SK-N-SH (cell line): ENCODE measurements at regions not wholly inside any gene's neighbourhood (a gene's known extent, or its start where the extent isn't known, plus 50 kb on each side); places are given as distances from the start of the nearest gene placed in this dataset.

Experiments
- CTCF ChIA-PET: fragments of 300-600, 350-600 bp; formaldehyde crosslinking; extraction: SDS; loops from one replicate; lab custom pipeline; 2021; lab: Yijun Ruan, JAX
- POLR2A ChIA-PET: fragments of 350-600 bp; sonication (Branson Sonifier 250); formaldehyde crosslinking; extraction: SDS; loops from one replicate; lab custom pipeline; 2020; ENCODE audit warnings: antibody characterized with exemption, inconsistent platforms; lab: Yijun Ruan, JAX
- DNase-seq: peaks from one replicate; pipeline ENCODE4 v3.0.0; 2012
- H2AFZ ChIP-seq: fragments of 200-600 bp; sonication (generic); 2 replicates; pipeline ENCODE4 v1.8.1; 2016; ENCODE audit warnings: antibody characterized with exemption, mild to moderate bottlenecking, low read depth
- H3F3A ChIP-seq: fragments of 200-600 bp; sonication (generic); replicated peaks from 2 replicates; pipeline ENCODE3; 2016; ENCODE audit warnings: antibody characterized with exemption, mild to moderate bottlenecking; ENCODE audit not compliant: insufficient read depth
- H3K27ac ChIP-seq, 2 experiments: fragments of 200-500 bp in 1 of 2; fragments of 200-600 bp in 1 of 2; sonication (Bioruptor generic) in 1 of 2; sonication (generic), shearing (Covaris generic) in 1 of 2; 2 replicates each; pipeline versions ENCODE4 v1.5.1 to v1.6.1; 2014 to 2016; ENCODE audit warnings: low read depth in 2 of 2, inconsistent platforms in 1 of 2, low read length in 1 of 2, mild to moderate bottlenecking in 1 of 2, mixed read lengths in 1 of 2
- H3K27me3 ChIP-seq: fragments of 200-600 bp; sonication (generic), shearing (Covaris generic); 2 replicates; pipeline ENCODE4 v1.6.1; 2016; ENCODE audit warnings: mixed run types; ENCODE audit not compliant: insufficient read depth
- H3K36me3 ChIP-seq, 2 experiments: fragments of 200-500 bp in 1 of 2; fragments of 200-600 bp in 1 of 2; sonication (Bioruptor generic) in 1 of 2; sonication (generic) in 1 of 2; replicated peaks in 1 of 2; 2 replicates each; pipeline versions ENCODE3 to v1.5.1; 2014 to 2016; ENCODE audit warnings: low read length in 1 of 2, mild to moderate bottlenecking in 1 of 2; ENCODE audit not compliant: insufficient read depth in 2 of 2, control insufficient read depth in 1 of 2
- H3K4me1 ChIP-seq, 2 experiments: fragments of 200-500 bp in 1 of 2; fragments of 200-600 bp in 1 of 2; sonication (Bioruptor generic) in 1 of 2; sonication (generic), shearing (Covaris generic) in 1 of 2; 2 replicates each; pipeline versions ENCODE4 v1.5.1 to v1.6.1; 2014 to 2016; ENCODE audit warnings: low read depth in 1 of 2, low read length in 1 of 2, mixed run types in 1 of 2; ENCODE audit not compliant: insufficient read depth in 2 of 2, control insufficient read depth in 1 of 2
- H3K4me2 ChIP-seq: fragments of 200-600 bp; sonication (generic), shearing (Covaris generic); 2 replicates; pipeline ENCODE4 v1.6.1; 2017; ENCODE audit warnings: mixed run types
- H3K4me3 ChIP-seq, 2 experiments: fragments of 200-500 bp in 1 of 2; fragments of 200-600 bp in 1 of 2; sonication (Bioruptor generic) in 1 of 2; sonication (generic), shearing (Covaris generic) in 1 of 2; 2 replicates each; pipeline versions ENCODE4 v1.5.1 to v1.8.1; 2014 to 2016; ENCODE audit warnings: low read depth in 2 of 2, inconsistent platforms in 1 of 2, low read length in 1 of 2, mild to moderate bottlenecking in 1 of 2, mixed read lengths in 1 of 2, moderate library complexity in 1 of 2
- H3K79me2 ChIP-seq: fragments of 200-600 bp; sonication (generic); 2 replicates; pipeline ENCODE4 v1.8.1; 2017; ENCODE audit warnings: mild to moderate bottlenecking; ENCODE audit not compliant: insufficient read depth
- H3K9ac ChIP-seq: fragments of 200-600 bp; sonication (generic); 2 replicates; pipeline ENCODE4 v1.6.1; 2017; ENCODE audit warnings: mixed run types
- H3K9me2 ChIP-seq: fragments of 200-600 bp; sonication (generic); 2 replicates; pipeline ENCODE4 v1.6.1; 2017; ENCODE audit warnings: mixed run types
- H3K9me3 ChIP-seq: fragments of 200-600 bp; sonication (generic); 2 replicates; pipeline ENCODE4 v1.6.1; 2017; ENCODE audit warnings: mixed run types, mild to moderate bottlenecking, moderate library complexity
- H4K20me1 ChIP-seq: fragments of 200-600 bp; sonication (generic); 2 replicates; pipeline ENCODE4 v1.6.1; 2017; ENCODE audit warnings: mild to moderate bottlenecking, mixed run types; ENCODE audit not compliant: insufficient read depth
- CTCF ChIP-seq: fragments of 200-600 bp; sonication (generic); IDR thresholded peaks from 2 replicates; pipeline ENCODE4 v1.6.1; 2017; ENCODE audit warnings: antibody characterized with exemption, mild to moderate bottlenecking, moderate library complexity
- ELF1 ChIP-seq: IDR thresholded peaks from 2 replicates; pipeline ENCODE4 v1.4.0; 2012
- EP300 ChIP-seq, 2 experiments: IDR thresholded peaks; 2 replicates each; pipeline versions ENCODE4 v1.4.0 to v1.6.1; 2012; ENCODE audit warnings: borderline replicate concordance in 1 of 2, low read depth in 1 of 2, low read length in 1 of 2
- EZH2phosphoT487 ChIP-seq: fragments of 200-600 bp; sonication (generic); IDR thresholded peaks from 2 replicates; pipeline ENCODE4 v1.6.1; 2017; ENCODE audit warnings: low read depth, mixed run types, mild to moderate bottlenecking, antibody characterized with exemption, moderate library complexity, borderline replicate concordance
- FOSL2 ChIP-seq: IDR thresholded peaks from 2 replicates; pipeline ENCODE4 v1.4.0; 2012; ENCODE audit warnings: low read depth, mild to moderate bottlenecking, moderate library complexity, borderline replicate concordance
- FOXJ3 ChIP-seq: sonication (generic); formaldehyde crosslinking; IDR thresholded peaks from 2 replicates; pipeline ENCODE4 v1.5.1; 2020; ENCODE audit warnings: mild to moderate bottlenecking, missing genetic modification reagents
- FOXM1 ChIP-seq: IDR thresholded peaks from 2 replicates; pipeline ENCODE4 v1.4.0; 2012; ENCODE audit warnings: low read depth, mild to moderate bottlenecking
- GATA2 ChIP-seq: sonication (generic); formaldehyde crosslinking; IDR thresholded peaks from 2 replicates; pipeline ENCODE4 v1.5.0; 2020; ENCODE audit warnings: mild to moderate bottlenecking, missing genetic modification reagents
- IRF3 ChIP-seq: fragments of 150-350 bp; IDR thresholded peaks from 2 replicates; pipeline ENCODE4 v1.6.1; 2016; ENCODE audit warnings: mild to moderate bottlenecking, low read depth, low read length
- JUND ChIP-seq: IDR thresholded peaks from 2 replicates; pipeline ENCODE4 v1.4.0; 2012
- MAX ChIP-seq: IDR thresholded peaks from 2 replicates; pipeline ENCODE4 v1.4.0; 2012; ENCODE audit warnings: low read depth
- MEF2A ChIP-seq: IDR thresholded peaks from 2 replicates; pipeline ENCODE4 v1.4.0; 2012; ENCODE audit warnings: low read depth, borderline replicate concordance
- MXI1 ChIP-seq: IDR thresholded peaks from 2 replicates; pipeline ENCODE4 v1.6.1; 2012; ENCODE audit warnings: mild to moderate bottlenecking, low read depth, low read length, improper control_type of control experiment
- NFIC ChIP-seq: IDR thresholded peaks from 2 replicates; pipeline ENCODE4 v1.4.0; 2012; ENCODE audit warnings: borderline replicate concordance
- PBX3 ChIP-seq: IDR thresholded peaks from 2 replicates; pipeline ENCODE4; 2012
- POLR2AphosphoS5 ChIP-seq: IDR thresholded peaks from 2 replicates; pipeline ENCODE4 v1.6.1; 2012; ENCODE audit warnings: low read depth, low read length
- RFX5 ChIP-seq: IDR thresholded peaks from 2 replicates; pipeline ENCODE4 v1.6.1; 2012; ENCODE audit warnings: mild to moderate bottlenecking, improper control_type of control experiment, low read length
- RXRA ChIP-seq: IDR thresholded peaks from 2 replicates; pipeline ENCODE4 v1.4.0; 2012; ENCODE audit warnings: low read depth, mild to moderate bottlenecking, borderline replicate concordance
- TAF1 ChIP-seq: IDR thresholded peaks from 2 replicates; pipeline ENCODE4 v1.6.1; 2012; ENCODE audit warnings: low read depth, mild to moderate bottlenecking, low read length, moderate library complexity, borderline replicate concordance
- TCF12 ChIP-seq: IDR thresholded peaks from 2 replicates; pipeline ENCODE4 v1.4.0; 2012
- TEAD4 ChIP-seq: IDR thresholded peaks from 2 replicates; pipeline ENCODE4 v1.4.0; 2012; ENCODE audit warnings: mild to moderate bottlenecking, borderline replicate concordance; ENCODE audit not compliant: insufficient read depth
- USF1 ChIP-seq: IDR thresholded peaks from 2 replicates; pipeline ENCODE4 v1.4.0; 2012; ENCODE audit warnings: low read depth, borderline replicate concordance
- USF2 ChIP-seq: fragments of 150-350 bp; IDR thresholded peaks from 2 replicates; pipeline ENCODE4 v1.6.1; 2017; ENCODE audit warnings: antibody characterized with exemption, low read length, low read depth, borderline replicate concordance
- YY1 ChIP-seq: IDR thresholded peaks from 2 replicates; pipeline ENCODE4 v1.4.0; 2012; ENCODE audit warnings: low read depth, mild to moderate bottlenecking
- ZBTB33 ChIP-seq: IDR thresholded peaks from 2 replicates; pipeline ENCODE4 v1.4.0; 2012; ENCODE audit warnings: low read depth, borderline replicate concordance
- WGBS: methylation state at CpG from one replicate; pipeline ENCODE4 v1.1.6; 2017; ENCODE audit warnings: low lambda C conversion rate; 5-methylcytosine and 5-hydroxymethylcytosine counted together

GRCh38 chr10:83212632-83213334, 926.5 kb upstream of the GHITM start:
- no peak overlapping the region for H2AFZ ChIP-seq
- TF ChIP-seq JUND (peak; percentile 88), MEF2A (peak; percentile 56), MAX (peak; percentile 35; the same call in 1 of the 2 replicates), ZBTB33 (peak; percentile 76; the same call in 1 of the 2 replicates), YY1 (peak; percentile 60; the same call in 1 of the 2 replicates), TAF1 (no peak), MXI1 (no peak), USF1 (no peak), GATA2 (no peak), TCF12 (peak; percentile 97), RXRA (peak; percentile 84), RFX5 (no peak), EZH2phosphoT487 (no peak), PBX3 (peak; percentile 96), FOSL2 (peak; percentile 76; the same call in 1 of the 2 replicates), IRF3 (no peak), FOXJ3 (no peak), USF2 (no peak), CTCF (0 out of 2 replicates have a peak, but pooled peaks have one; percentile 23), FOXM1 (peak; percentile 94), POLR2AphosphoS5 (no peak), EP300 (IDR thresholded peaks at IDR 0.05; ENCODE audit: borderline replicate concordance in 1 of 2, low read depth in 1 of 2, low read length in 1 of 2) (peak in 1 of 2 experiments; percentile 92; a peak in 2 of 4 replicates), NFIC (peak; percentile 95), ELF1 (no peak), TEAD4 (peak; percentile 87; the same call in 1 of the 2 replicates)
- no peak for DNase-seq
- no peaks in the 10 kb centered on the region for H4K20me1 ChIP-seq
- H3K4me3 ChIP-seq = no peak overlapping the region
- H3K4me1 ChIP-seq = no peaks in the 10 kb centered on the region
- ChIA-PET CTCF (interaction anchor here (1.9 kb wide), 1 partner anchor 10 kb away, joined by 5 read pairs; no protein-coding TSS in a partner anchor), POLR2A (no interaction called here)
- H3K4me2 ChIP-seq = peak overlapping the region; percentile 50; the same call in 1 of the 2 replicates
- H3K27ac ChIP-seq = peak overlapping the region in 1 of 2 experiments; percentile 64; a peak in 2 of 4 replicates
- H3K79me2 ChIP-seq = no peaks in the 10 kb centered on the region
- no peaks in the 10 kb centered on the region for H3K9me3 ChIP-seq
- no peak overlapping the region for H3K9ac ChIP-seq
- H3K27me3 ChIP-seq = no peaks in the 10 kb centered on the region
- no peaks in the 10 kb centered on the region for H3K36me3 ChIP-seq
- WGBS = 54% methylated on average over 3 of the region's 3 CpGs
- no peaks in the 10 kb centered on the region for H3F3A ChIP-seq
- H3K9me2 ChIP-seq = no peaks in the 10 kb centered on the region
